T-helper 17 cell (primary cell): ENCODE measurements at regions not wholly inside any gene's neighbourhood (a gene's known extent, or its start where the extent isn't known, plus 50 kb on each side); places are given as distances from the start of the nearest gene placed in this dataset.
"Not testable (repeated sequence)": the region's sequence is repeated elsewhere in the genome, so short reads cannot be mapped to it uniquely, and the experiment has no call there.

Experiments used
- ATAC-seq: fragments of 150-1000 bp; cut with Tn5 transposase; 2 replicates; pipeline ENCODE4 v1.10.0; 2021; ENCODE audit warnings: mild to moderate bottlenecking, moderate library complexity
- DNase-seq, 3 donors: peaks; one replicate each; pipeline versions ENCODE4 v3.0.0 to v3.0.0-alpha.2; 2020 to 2021
- H3K9me3 ChIP-seq: one replicate; pipeline ENCODE4 v1.7.0; 2013; ENCODE audit warnings: low read length, mild to moderate bottlenecking; ENCODE audit not compliant: control insufficient read depth, poor library complexity, severe bottlenecking
- H3K27ac Mint-ChIP-seq: one replicate; pipeline ENCODE4 v1.8.0; 2022; ENCODE audit warnings: mild to moderate bottlenecking, moderate library complexity, mixed read lengths
- H3K27me3 Mint-ChIP-seq: one replicate; pipeline ENCODE4 v1.8.0; 2022; ENCODE audit warnings: mixed read lengths
- H3K36me3 Mint-ChIP-seq: one replicate; pipeline ENCODE4 v1.8.0; 2022; ENCODE audit warnings: low read depth, mixed read lengths
- H3K4me1 Mint-ChIP-seq: one replicate; pipeline ENCODE4 v1.8.0; 2022; ENCODE audit warnings: mild to moderate bottlenecking, mixed read lengths
- H3K4me3 Mint-ChIP-seq: one replicate; pipeline ENCODE4 v1.8.0; 2022; ENCODE audit warnings: mild to moderate bottlenecking, moderate library complexity, mixed read lengths

GRCh38 chr9:82778923-82779322, 284.0 kb downstream of the RASEF start:
- not testable (repeated sequence) for H3K9me3 ChIP-seq, H3K4me1 Mint-ChIP-seq, ATAC-seq, H3K4me3 Mint-ChIP-seq, H3K36me3 Mint-ChIP-seq, H3K27me3 Mint-ChIP-seq, DNase-seq, H3K27ac Mint-ChIP-seq

DNA sequence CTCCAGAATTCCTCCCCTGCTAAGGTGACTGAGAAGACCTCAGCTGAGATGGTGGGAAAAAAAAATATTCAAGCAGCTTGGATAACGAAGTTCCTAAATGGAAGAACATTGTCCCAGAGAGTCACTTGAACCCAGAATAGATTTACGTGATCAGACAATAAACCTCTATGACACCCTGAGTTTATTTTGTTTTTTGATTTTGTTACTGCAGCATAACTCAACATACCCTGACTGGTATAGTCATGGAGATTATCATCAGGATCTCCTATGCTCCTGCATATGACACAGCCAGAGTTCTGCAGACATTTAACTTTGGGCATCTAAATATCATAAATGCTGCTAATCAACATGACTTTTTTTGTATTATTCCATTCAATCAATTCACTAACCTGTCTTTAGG, 282.9 kb downstream of the RASEF start:
- H3K36me3 Mint-ChIP-seq = no peaks in the 10 kb centered on the region
- H3K27ac Mint-ChIP-seq = no peak overlapping the region
- DNase-seq (no peak), ATAC-seq (no peak)
- H3K27me3 Mint-ChIP-seq = no peaks in the 10 kb centered on the region
- H3K9me3 ChIP-seq = no peaks in the 10 kb centered on the region
- no peaks in the 10 kb centered on the region for H3K4me1 Mint-ChIP-seq
- no peak overlapping the region for H3K4me3 Mint-ChIP-seq

DNA sequence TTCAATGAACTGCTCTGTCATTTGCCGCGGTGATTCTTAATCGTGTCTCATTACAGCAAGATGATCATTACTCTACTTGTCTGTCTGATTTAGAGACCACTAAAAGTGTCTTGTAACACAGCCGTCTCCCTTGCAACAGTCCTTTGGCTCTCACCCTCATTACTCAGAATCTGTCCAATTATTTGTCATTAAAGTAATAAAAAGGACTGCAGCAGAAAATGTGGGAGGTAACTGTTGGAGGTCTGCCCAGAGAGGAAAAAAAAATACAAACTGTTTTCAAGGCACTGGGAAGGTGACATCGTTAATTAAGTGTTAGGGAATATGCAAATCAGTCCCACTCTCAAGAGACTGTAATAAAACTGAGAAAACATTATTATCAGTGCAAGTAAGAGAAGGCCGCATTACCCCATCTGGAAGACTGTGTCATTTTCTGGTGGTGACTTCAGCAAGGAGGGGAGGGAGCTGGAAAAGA, 281.0 kb downstream of the RASEF start:
- no peaks in the 10 kb centered on the region for H3K27me3 Mint-ChIP-seq
- H3K4me1 Mint-ChIP-seq = no peaks in the 10 kb centered on the region
- H3K4me3 Mint-ChIP-seq = no peak overlapping the region
- no peaks in the 10 kb centered on the region for H3K36me3 Mint-ChIP-seq
- no peak for ATAC-seq
- DNase-seq = no peak
- H3K9me3 ChIP-seq = no peaks in the 10 kb centered on the region
- no peak overlapping the region for H3K27ac Mint-ChIP-seq

- no peaks in the 10 kb centered on the region for H3K27me3 Mint-ChIP-seq
- no peak overlapping the region for H3K4me3 Mint-ChIP-seq
- ATAC-seq (no peak), DNase-seq (no peak)
- no peaks in the 10 kb centered on the region for H3K4me1 Mint-ChIP-seq
- H3K36me3 Mint-ChIP-seq = no peaks in the 10 kb centered on the region
- H3K9me3 ChIP-seq = no peaks in the 10 kb centered on the region
- no peak overlapping the region for H3K27ac Mint-ChIP-seq
Measured at GRCh38 chr9:82783045-82783444, 279.9 kb downstream of the RASEF start.

DNA sequence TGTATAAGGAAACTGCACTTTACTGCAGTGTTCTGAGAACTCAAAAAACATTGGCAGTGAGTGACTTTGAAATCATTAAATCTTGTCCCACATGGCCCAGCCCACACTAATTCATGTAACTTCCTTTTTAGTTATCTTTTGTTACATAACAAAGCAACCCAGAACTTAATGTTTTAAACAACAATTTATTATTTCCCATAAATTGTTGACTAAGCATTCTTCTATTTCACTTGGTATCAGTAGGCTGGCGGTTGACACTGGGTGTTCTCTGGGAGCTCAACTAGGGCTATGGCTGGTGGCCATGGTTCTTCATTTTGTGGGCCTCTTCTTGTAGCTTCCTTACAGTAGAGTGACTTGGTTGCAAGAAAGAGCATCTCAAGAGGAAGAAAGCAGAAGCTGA, 278.4 kb downstream of the RASEF start:
- DNase-seq = no peak

DNA sequence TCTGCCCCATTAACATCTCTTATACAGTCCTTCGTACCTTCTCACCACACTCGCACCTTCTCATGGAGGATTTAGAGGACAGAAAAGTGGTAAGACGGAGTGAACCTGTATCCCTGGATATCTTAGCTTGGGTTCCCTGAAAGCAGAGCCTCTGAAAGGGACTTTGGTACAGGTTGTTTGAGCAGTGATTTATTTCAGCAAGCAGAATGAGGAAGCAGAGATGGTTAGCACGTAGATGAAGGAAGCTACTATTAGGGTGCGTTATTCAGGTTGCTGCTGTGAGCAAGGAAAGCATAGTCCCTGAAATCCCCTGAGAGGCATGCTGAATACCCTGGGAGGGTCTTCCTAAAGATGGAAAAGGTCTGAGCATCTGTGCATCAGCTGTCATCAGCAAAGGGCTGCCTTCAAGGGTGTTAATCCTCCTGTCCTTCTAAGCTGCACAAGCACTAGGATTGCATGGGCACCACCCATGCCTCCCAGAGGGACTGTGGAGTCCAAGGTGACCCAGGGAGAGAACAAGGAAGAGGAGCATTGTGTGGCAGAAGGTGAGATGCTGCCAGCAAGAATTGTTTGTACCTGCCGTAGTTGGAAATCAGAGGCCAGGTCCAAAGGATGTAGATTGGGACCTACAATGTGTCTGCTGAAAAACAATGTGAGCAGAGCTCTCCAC, 273.7 kb downstream of the RASEF start:
- no peaks in the 10 kb centered on the region for H3K9me3 ChIP-seq
- ATAC-seq (no peak), DNase-seq (no peak)
- H3K36me3 Mint-ChIP-seq = no peaks in the 10 kb centered on the region
- no peak overlapping the region for H3K4me3 Mint-ChIP-seq
- no peak overlapping the region for H3K27ac Mint-ChIP-seq
- H3K4me1 Mint-ChIP-seq = no peaks in the 10 kb centered on the region
- H3K27me3 Mint-ChIP-seq = no peaks in the 10 kb centered on the region

More for the DNA sequence above, 278.4 kb downstream of the RASEF start:
- Mint-ChIP-seq H3K36me3 (no peaks in the 10 kb centered on the region), H3K4me1 (no peaks in the 10 kb centered on the region), H3K4me3 (no peak overlapping the region), H3K27ac (no peak overlapping the region), H3K27me3 (no peaks in the 10 kb centered on the region)
- no peak for ATAC-seq
- no peaks in the 10 kb centered on the region for H3K9me3 ChIP-seq

DNA sequence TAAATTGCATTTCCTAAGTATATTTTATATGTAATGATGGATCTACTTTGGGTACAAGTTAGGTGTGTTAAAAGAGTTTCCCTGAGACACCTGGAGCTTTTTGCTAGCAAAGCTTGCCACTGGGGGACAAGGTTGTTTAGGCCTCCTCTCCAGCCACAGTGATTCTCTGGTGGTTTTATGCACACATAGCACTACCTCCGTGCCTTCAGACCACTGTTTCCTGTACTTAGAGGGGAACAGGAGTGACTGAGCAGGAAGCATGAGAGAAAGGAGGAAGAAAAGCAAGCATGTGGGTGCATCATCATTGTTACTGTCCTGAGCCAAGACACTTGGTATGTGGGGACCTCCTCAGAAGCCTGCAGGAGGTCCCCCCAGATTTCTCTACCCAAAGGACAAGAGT, 272.1 kb downstream of the RASEF start:
- no peaks in the 10 kb centered on the region for H3K9me3 ChIP-seq
- H3K27me3 Mint-ChIP-seq = no peaks in the 10 kb centered on the region
- ATAC-seq = no peak
- no peaks in the 10 kb centered on the region for H3K36me3 Mint-ChIP-seq
- no peak for DNase-seq
- no peak overlapping the region for H3K4me3 Mint-ChIP-seq
- H3K27ac Mint-ChIP-seq = no peak overlapping the region
- H3K4me1 Mint-ChIP-seq = no peaks in the 10 kb centered on the region

DNA sequence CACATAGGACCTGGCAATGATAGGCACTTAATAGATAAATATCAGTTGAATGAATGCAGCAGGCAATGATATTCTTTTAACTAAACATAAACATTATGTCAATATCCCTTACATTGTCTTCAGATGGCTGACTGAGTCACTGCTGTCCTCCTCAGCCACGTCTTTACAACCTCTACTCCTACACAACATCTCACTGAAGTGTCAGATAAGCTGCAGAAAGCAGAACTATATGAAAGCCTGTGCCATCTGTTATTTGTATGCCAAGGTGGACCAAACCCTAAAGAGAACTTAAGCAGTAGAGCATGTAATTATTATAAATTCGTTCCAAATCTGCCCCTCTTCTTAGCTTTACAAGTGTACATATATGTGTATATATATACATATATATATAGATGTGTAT, 271.2 kb downstream of the RASEF start:
- H3K4me3 Mint-ChIP-seq = no peak overlapping the region
- no peaks in the 10 kb centered on the region for H3K4me1 Mint-ChIP-seq

DNA sequence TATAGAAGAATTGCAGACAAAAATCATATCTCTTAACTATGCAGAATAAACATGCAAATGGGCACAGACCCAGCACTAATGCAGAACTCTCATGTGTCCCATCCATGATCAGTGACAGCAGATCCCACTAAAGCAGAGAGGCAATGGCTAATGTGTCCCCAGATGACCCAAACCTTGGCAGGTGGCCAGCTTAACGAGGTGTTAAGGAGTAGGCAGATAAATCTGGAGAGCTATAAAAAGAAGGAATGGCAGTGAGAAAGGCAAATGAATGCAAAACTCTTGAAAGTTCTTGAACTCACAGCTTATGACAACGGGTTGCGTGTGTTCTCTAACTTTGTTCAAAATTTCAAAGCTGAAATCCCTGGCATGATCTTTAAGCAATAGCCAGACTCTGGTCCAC, 265.4 kb downstream of the RASEF start:
- no peaks in the 10 kb centered on the region for H3K36me3 Mint-ChIP-seq
- no peak for ATAC-seq

More for the DNA sequence above, 271.2 kb downstream of the RASEF start:
- DNase-seq (no peak), ATAC-seq (no peak)
- no peaks in the 10 kb centered on the region for H3K36me3 Mint-ChIP-seq
- H3K27ac Mint-ChIP-seq = no peak overlapping the region
- no peaks in the 10 kb centered on the region for H3K27me3 Mint-ChIP-seq
- no peaks in the 10 kb centered on the region for H3K9me3 ChIP-seq

DNA sequence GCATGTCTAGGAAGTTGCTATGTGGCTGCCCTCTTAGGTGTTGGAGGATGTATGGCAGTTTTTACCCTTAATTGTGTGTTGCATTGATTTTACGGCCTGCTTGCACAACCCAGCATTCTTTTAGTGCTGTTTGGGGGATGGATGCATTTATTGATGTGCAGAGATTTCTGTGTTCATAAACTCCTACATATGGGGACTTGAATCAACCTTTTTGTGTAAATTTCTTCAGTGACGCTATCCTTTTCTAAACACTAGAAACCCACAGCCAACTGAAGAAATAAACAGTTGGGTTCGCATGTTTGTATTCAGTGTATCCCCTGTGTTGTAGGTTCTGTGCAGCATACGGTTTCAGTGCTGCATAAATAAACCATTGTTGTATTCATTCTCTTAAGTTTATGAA, 263.7 kb downstream of the RASEF start:
- ATAC-seq (no peak), DNase-seq (no peak)
- Mint-ChIP-seq H3K27me3 (no peaks in the 10 kb centered on the region), H3K36me3 (no peaks in the 10 kb centered on the region), H3K4me1 (no peaks in the 10 kb centered on the region), H3K4me3 (no peak overlapping the region), H3K27ac (no peak overlapping the region)
- H3K9me3 ChIP-seq = no peaks in the 10 kb centered on the region

More for the DNA sequence above, 265.4 kb downstream of the RASEF start:
- H3K9me3 ChIP-seq = no peaks in the 10 kb centered on the region
- DNase-seq = no peak
- Mint-ChIP-seq H3K4me1 (no peaks in the 10 kb centered on the region), H3K4me3 (no peak overlapping the region), H3K27me3 (no peaks in the 10 kb centered on the region), H3K27ac (no peak overlapping the region)

GRCh38 chr9:82805027-82805426, 257.9 kb downstream of the RASEF start:
- ATAC-seq = no peak
- Mint-ChIP-seq H3K27ac (no peak overlapping the region), H3K4me3 (no peak overlapping the region), H3K36me3 (no peaks in the 10 kb centered on the region), H3K27me3 (no peaks in the 10 kb centered on the region), H3K4me1 (no peaks in the 10 kb centered on the region)
- DNase-seq = no peak
- H3K9me3 ChIP-seq = peaks cover 2% of the 10 kb centered on the region

DNA sequence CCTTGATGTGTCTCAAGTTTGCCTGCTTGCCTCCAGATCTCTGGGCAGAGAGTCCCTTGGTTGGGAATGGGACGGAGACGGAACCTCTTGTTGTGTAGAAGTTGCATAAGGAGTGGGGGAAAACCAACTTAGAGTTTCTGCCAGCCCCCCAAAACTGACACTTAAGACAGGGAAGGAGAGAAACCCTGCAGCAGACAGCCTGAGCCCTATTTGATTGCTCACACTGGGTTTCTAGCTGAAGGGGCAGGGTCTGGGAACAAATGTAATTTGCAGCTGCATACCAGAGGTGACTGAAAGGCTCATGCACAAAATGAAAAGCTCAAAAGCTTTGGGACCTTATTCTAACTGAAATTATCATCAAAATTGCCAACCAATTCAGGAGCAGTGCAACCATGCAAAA, 254.5 kb downstream of the RASEF start:
- Mint-ChIP-seq H3K4me3 (no peak overlapping the region), H3K27ac (no peak overlapping the region), H3K36me3 (no peaks in the 10 kb centered on the region), H3K27me3 (no peaks in the 10 kb centered on the region), H3K4me1 (no peaks in the 10 kb centered on the region)
- ATAC-seq = no peak
- no peak for DNase-seq
- peaks cover 2% of the 10 kb centered on the region for H3K9me3 ChIP-seq

DNA sequence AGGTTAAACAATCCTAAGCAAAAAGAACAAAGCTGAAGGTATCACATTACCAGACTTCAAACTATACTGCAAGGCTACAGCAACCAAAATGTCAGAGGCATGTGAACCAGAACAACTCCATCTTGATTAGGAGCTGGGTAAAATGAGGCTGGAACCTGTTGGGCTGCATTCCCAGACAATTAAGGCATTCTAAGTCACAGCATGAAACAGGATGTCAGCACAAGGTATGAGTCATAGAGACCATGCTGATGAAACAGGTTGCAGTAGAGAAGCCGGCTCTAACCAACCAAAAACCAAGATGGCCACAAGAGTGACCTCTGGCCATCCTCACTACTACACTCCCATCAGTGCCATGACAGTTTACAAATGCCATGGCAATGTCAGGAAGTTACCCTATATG, 252.0 kb downstream of the RASEF start:
- no peak for DNase-seq
- Mint-ChIP-seq H3K27me3 (no peaks in the 10 kb centered on the region), H3K27ac (no peak overlapping the region), H3K4me1 (no peaks in the 10 kb centered on the region), H3K36me3 (no peaks in the 10 kb centered on the region), H3K4me3 (no peak overlapping the region)
- no peaks in the 10 kb centered on the region for H3K9me3 ChIP-seq
- ATAC-seq = no peak

DNA sequence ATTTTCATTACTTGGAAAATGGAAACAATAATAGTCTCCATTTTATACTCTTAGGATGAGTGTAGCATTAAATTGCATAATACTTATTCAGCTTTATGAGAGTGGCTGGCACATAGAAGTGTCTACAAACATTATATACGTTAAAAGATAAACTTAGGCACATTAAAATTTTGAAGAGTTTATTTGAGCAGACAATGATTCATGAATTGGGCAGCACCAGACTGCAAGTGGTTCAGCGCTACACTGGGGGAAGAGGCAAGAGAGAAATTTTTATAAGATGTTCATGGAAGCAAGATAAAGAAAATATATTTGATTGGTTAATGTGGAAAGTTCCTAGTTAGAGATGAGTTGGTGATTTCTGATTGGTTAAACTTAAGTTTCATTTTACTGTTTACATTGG, 243.7 kb downstream of the RASEF start:
- H3K9me3 ChIP-seq = no peaks in the 10 kb centered on the region
- no peak overlapping the region for H3K4me3 Mint-ChIP-seq
- no peaks in the 10 kb centered on the region for H3K36me3 Mint-ChIP-seq
- no peaks in the 10 kb centered on the region for H3K4me1 Mint-ChIP-seq
- DNase-seq (no peak), ATAC-seq (no peak)
- H3K27me3 Mint-ChIP-seq = no peaks in the 10 kb centered on the region
- no peak overlapping the region for H3K27ac Mint-ChIP-seq
